Breast epithelium (tissue), 3 donors: ENCODE measurements at regions not wholly inside any gene's neighbourhood (a gene's known extent, or its start where the extent isn't known, plus 50 kb on each side); places are given as distances from the start of the nearest gene placed in this dataset.

Experiments
- CTCF ChIP-seq, 3 donors: fragments of 450-650 bp; IDR thresholded peaks; one replicate each; pipeline ENCODE4 v1.5.1; 2016 to 2017; ENCODE audit warnings: antibody characterized with exemption in 3 of 3, mild to moderate bottlenecking in 3 of 3, moderate library complexity in 3 of 3
- POLR2A ChIP-seq: fragments of 450-650 bp; IDR thresholded peaks from one replicate; pipeline ENCODE4 v1.6.1; 2016; ENCODE audit warnings: antibody characterized with exemption, mild to moderate bottlenecking, moderate library complexity
- POLR2AphosphoS5 ChIP-seq, 3 donors: sonication (generic); formaldehyde crosslinking; IDR thresholded peaks; one replicate each; pipeline ENCODE4 v1.6.1; 2017; ENCODE audit warnings: antibody characterized with exemption in 3 of 3

GRCh38 chr22:27218012-27218920 lies 560.9 kb downstream of the MIAT start:
- no peak for TF ChIP-seq POLR2A
- no peak for TF ChIP-seq CTCF (IDR thresholded peaks at IDR 0.05)
- TF ChIP-seq POLR2AphosphoS5 (IDR thresholded peaks at IDR 0.05): no peak
